Body of pancreas (tissue), 4 donors: ENCODE measurements at regions not wholly inside any gene's neighbourhood (a gene's known extent, or its start where the extent isn't known, plus 50 kb on each side); places are given as distances from the start of the nearest gene placed in this dataset.

Experiments
- POLR2A ChIP-seq, 3 donors: fragments of 450-650 bp; IDR thresholded peaks; one replicate each; pipeline ENCODE4 v1.6.1; 2016; ENCODE audit warnings: antibody characterized with exemption in 3 of 3, mild to moderate bottlenecking in 2 of 3
- TF ChIP-seq, protein P1 (sequence below), 7 experiments: fragments of 450-650 bp in 4 of 7; fragments of 200-600 bp in 3 of 7; sonication (generic) in 3 of 7; IDR thresholded peaks; one replicate each; pipeline ENCODE4 v1.5.1; 2016 to 2019; ENCODE audit warnings: antibody characterized with exemption in 7 of 7

DNA sequence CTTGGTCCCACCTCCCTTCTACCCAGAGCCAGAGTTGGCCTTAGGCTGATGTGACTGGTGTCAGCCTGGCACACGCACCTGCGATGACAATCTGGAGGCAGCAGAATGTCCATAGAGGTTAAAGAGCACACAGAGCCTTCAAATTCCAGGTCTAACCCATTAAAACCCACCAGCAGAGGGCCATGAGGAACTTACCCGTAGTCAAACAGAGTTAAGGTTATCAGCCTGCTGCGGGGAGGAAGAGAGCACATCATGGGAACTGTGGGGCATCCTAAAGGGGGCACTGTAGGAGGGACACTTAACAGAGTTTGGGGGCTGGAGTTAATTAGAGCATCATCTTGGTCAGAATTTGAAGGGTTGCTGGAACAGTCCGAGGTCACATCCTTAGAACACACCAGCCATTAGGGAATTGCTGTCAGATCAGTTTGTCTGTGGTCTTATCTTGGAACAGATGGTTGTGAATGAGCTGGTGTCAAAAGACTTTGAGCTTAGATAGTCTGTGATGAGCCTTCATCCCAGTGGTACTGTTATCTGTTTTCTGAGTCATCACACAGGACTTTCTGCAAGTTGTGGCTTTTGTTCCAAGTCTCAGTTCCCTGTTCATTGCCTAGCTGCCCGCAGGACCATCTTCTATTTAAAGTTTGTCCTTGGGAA lies 248.6 kb downstream of the LOXHD1 start:
- TF ChIP-seq POLR2A (IDR thresholded peaks at IDR 0.05): no peak
- TF ChIP-seq, protein P1, sequence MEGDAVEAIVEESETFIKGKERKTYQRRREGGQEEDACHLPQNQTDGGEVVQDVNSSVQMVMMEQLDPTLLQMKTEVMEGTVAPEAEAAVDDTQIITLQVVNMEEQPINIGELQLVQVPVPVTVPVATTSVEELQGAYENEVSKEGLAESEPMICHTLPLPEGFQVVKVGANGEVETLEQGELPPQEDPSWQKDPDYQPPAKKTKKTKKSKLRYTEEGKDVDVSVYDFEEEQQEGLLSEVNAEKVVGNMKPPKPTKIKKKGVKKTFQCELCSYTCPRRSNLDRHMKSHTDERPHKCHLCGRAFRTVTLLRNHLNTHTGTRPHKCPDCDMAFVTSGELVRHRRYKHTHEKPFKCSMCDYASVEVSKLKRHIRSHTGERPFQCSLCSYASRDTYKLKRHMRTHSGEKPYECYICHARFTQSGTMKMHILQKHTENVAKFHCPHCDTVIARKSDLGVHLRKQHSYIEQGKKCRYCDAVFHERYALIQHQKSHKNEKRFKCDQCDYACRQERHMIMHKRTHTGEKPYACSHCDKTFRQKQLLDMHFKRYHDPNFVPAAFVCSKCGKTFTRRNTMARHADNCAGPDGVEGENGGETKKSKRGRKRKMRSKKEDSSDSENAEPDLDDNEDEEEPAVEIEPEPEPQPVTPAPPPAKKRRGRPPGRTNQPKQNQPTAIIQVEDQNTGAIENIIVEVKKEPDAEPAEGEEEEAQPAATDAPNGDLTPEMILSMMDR (IDR thresholded peaks at IDR 0.05): no peak
